Putamen (tissue), 1 donor: ENCODE measurements at regions not wholly inside any gene's neighbourhood (a gene's known extent, or its start where the extent isn't known, plus 50 kb on each side); places are given as distances from the start of the nearest gene placed in this dataset.
"Not testable (repeated sequence)": the region's sequence is repeated elsewhere in the genome, so short reads cannot be mapped to it uniquely, and the experiment has no call there.

Experiments used
- DNase-seq: peaks from one replicate; pipeline ENCODE4 v3.0.0-alpha.2; 2016; ENCODE audit warnings: low spot score

GRCh38 chrX:142804085-142804484 lies 221.6 kb upstream of the SPANXN4 start:
- no peak for DNase-seq

- DNase-seq, result no peak
Measured at GRCh38 chrX:142819461-142819860, 206.3 kb upstream of the SPANXN4 start.

GRCh38 chrX:142828129-142828528 lies 197.6 kb upstream of the SPANXN4 start:
- DNase-seq, result no peak

- no peak for DNase-seq
Measured at GRCh38 chrX:142831961-142832530, 193.7 kb upstream of the SPANXN4 start.

GRCh38 chrX:142854970-142855369 lies 170.8 kb upstream of the SPANXN4 start:
- no peak for DNase-seq

GRCh38 chrX:142860944-142861343 lies 164.8 kb upstream of the SPANXN4 start:
- DNase-seq, result no peak

- DNase-seq, result no peak
Measured at GRCh38 chrX:142861557-142861956, 164.2 kb upstream of the SPANXN4 start.

- DNase-seq, result not testable (repeated sequence)
Measured at GRCh38 chrX:142866247-142866646, 159.5 kb upstream of the SPANXN4 start.

- DNase-seq, result no peak
Measured at GRCh38 chrX:142873214-142873613, 152.5 kb upstream of the SPANXN4 start.

GRCh38 chrX:142884881-142885280 lies 140.8 kb upstream of the SPANXN4 start:
- DNase-seq, result no peak

GRCh38 chrX:142891046-142891445 lies 134.7 kb upstream of the SPANXN4 start:
- DNase-seq, result no peak

GRCh38 chrX:142898164-142898563 lies 127.6 kb upstream of the SPANXN4 start:
- DNase-seq, result no peak

GRCh38 chrX:142923201-142923600 lies 102.5 kb upstream of the SPANXN4 start:
- peak; percentile 31 for DNase-seq

- DNase-seq, result no peak
Measured at GRCh38 chrX:142938793-142939192, 86.9 kb upstream of the SPANXN4 start.

- DNase-seq, result not testable (repeated sequence)
Measured at GRCh38 chrX:142972147-142972809, 53.5 kb upstream of the SPANXN4 start.
